A673 (cell line): ENCODE measurements at regions not wholly inside any gene's neighbourhood (a gene's known extent, or its start where the extent isn't known, plus 50 kb on each side); places are given as distances from the start of the nearest gene placed in this dataset.

Experiments used
- BruUV-seq: library from RNA; stranded (reverse); fragments of 400-500 nt; replicated peaks from 2 replicates; lab custom pipeline; 2021; lab: Mats Ljungman, UMichigan
- CTCF ChIA-PET: fragments of 300-600 bp; sonication (Branson Sonifier 250); formaldehyde crosslinking; loops from one replicate; lab custom pipeline; 2022; ENCODE audit warnings: antibody characterized with exemption; lab: Charles Lee
- POLR2A ChIA-PET: fragments of 300-600 bp; sonication (Branson Sonifier 250); formaldehyde crosslinking; loops from one replicate; lab custom pipeline; 2022; ENCODE audit warnings: antibody characterized with exemption; ENCODE audit not compliant: low non-redundant PET; lab: Charles Lee
- DNase-seq: peaks from one replicate; pipeline ENCODE4 v3.0.0-alpha.2; 2015; ENCODE audit warnings: low spot score
- H3K27ac ChIP-seq: fragments of 200-600 bp; sonication (generic); 2 replicates; pipeline ENCODE4 v1.5.1; 2016; ENCODE audit warnings: mixed run types, low read depth, mild to moderate bottlenecking, mixed read lengths, antibody characterized with exemption, low read length; ENCODE audit not compliant: poor library complexity, severe bottlenecking
- H3K27me3 ChIP-seq: fragments of 200-600 bp; sonication (generic); replicated peaks from 2 replicates; pipeline ENCODE4 v1.6.1; 2017; ENCODE audit warnings: mixed run types, low read depth, mild to moderate bottlenecking, mixed read lengths, antibody characterized with exemption, low read length; ENCODE audit not compliant: insufficient read depth, poor library complexity
- H3K36me3 ChIP-seq: fragments of 200-600 bp; sonication (generic); 2 replicates; pipeline ENCODE4 v1.6.1; 2016; ENCODE audit warnings: mixed run types, mild to moderate bottlenecking, mixed read lengths, antibody characterized with exemption, low read length; ENCODE audit not compliant: insufficient read depth, poor library complexity, severe bottlenecking
- H3K4me1 ChIP-seq: fragments of 200-600 bp; sonication (generic); 2 replicates; pipeline ENCODE4 v1.6.1; 2017; ENCODE audit warnings: mixed run types, mild to moderate bottlenecking, mixed read lengths, antibody characterized with exemption, low read length; ENCODE audit not compliant: insufficient read depth, poor library complexity, severe bottlenecking
- H3K4me3 ChIP-seq: fragments of 200-600 bp; sonication (generic); 2 replicates; pipeline ENCODE4 v1.5.1; 2016; ENCODE audit warnings: low read depth, mixed run types, mild to moderate bottlenecking, mixed read lengths, low read length; ENCODE audit not compliant: poor library complexity, severe bottlenecking
- H3K9me3 ChIP-seq: fragments of 200-600 bp; sonication (generic); 2 replicates; pipeline ENCODE4 v1.6.1; 2016; ENCODE audit warnings: mixed run types, low read depth, mild to moderate bottlenecking, mixed read lengths, antibody characterized with exemption, low read length; ENCODE audit not compliant: poor library complexity, severe bottlenecking
- CTCF ChIP-seq: fragments of 300-800, 200-600 bp; sonication (generic); conservative IDR thresholded peaks from 2 replicates; pipeline ENCODE4 v1.5.1; 2017; ENCODE audit warnings: low read depth, mild to moderate bottlenecking, antibody characterized with exemption, low read length, moderate library complexity, mixed read lengths
- EZH2 ChIP-seq: fragments of 200-600 bp; sonication (generic); IDR thresholded peaks from 2 replicates; pipeline ENCODE4 v1.6.1; 2017; ENCODE audit warnings: borderline replicate concordance, low read depth, mild to moderate bottlenecking, mixed read lengths, antibody characterized with exemption, low read length; ENCODE audit not compliant: poor library complexity, severe bottlenecking
- intact Hi-C: fragments of 100-400 bp; cut with micrococcal nuclease; formaldehyde crosslinking; loops from one replicate; pipeline ENCODE4 v1.10.0; 2022; ENCODE audit not compliant: unreplicated experiment

- no peaks in the 10 kb centered on the region for H3K9me3 ChIP-seq
- H3K27me3 ChIP-seq, result peaks cover 44% of the 10 kb centered on the region
- H3K36me3 ChIP-seq, result no peaks in the 10 kb centered on the region
- TF ChIP-seq EZH2 (no peak), CTCF (no peak)
- intact Hi-C loops, result loop anchor here (10.0 kb wide), 1 partner anchor 332 kb away; the partner anchor contains the start of gene TGFB2
- POLR2A ChIA-PET, result no interaction called here
- H3K4me3 ChIP-seq, result no peak overlapping the region
- DNase-seq, result no peak
- no peaks in the 10 kb centered on the region for H3K4me1 ChIP-seq
- BruUV-seq, result no TSS peak
- H3K27ac ChIP-seq, result no peak overlapping the region
- CTCF ChIA-PET, result interaction anchor here (0.6 kb wide), 1 partner anchor 50 kb away, joined by 3 read pairs; no protein-coding TSS in a partner anchor
Measured at GRCh38 chr1:218677026-218677425, 331.9 kb downstream of the TGFB2 start.

- peaks cover 62% of the 10 kb centered on the region for H3K27me3 ChIP-seq
- no peak for DNase-seq
- TF ChIP-seq CTCF (no peak), EZH2 (no peak)
- no peaks in the 10 kb centered on the region for H3K36me3 ChIP-seq
- BruUV-seq, result no TSS peak
- POLR2A ChIA-PET, result no interaction called here
- no peak overlapping the region for H3K27ac ChIP-seq
- no peaks in the 10 kb centered on the region for H3K9me3 ChIP-seq
- H3K4me1 ChIP-seq, result no peaks in the 10 kb centered on the region
- no peak overlapping the region for H3K4me3 ChIP-seq
- intact Hi-C loops, result loop anchor here (10.0 kb wide), 1 partner anchor 335 kb away; the partner anchor contains the start of gene TGFB2
- CTCF ChIA-PET, result no interaction called here
Measured at GRCh38 chr1:218679391-218679790, 334.3 kb downstream of the TGFB2 start.

- TF ChIP-seq CTCF, result no peak
- no peak for TF ChIP-seq EZH2
- BruUV-seq, result no TSS peak
- peaks cover 68% of the 10 kb centered on the region for H3K27me3 ChIP-seq
- H3K4me1 ChIP-seq, result no peaks in the 10 kb centered on the region
- H3K27ac ChIP-seq, result no peak overlapping the region
- intact Hi-C loops, result loop anchor here (10.0 kb wide), 1 partner anchor 335 kb away; the partner anchor contains the start of gene TGFB2
- DNase-seq, result no peak
- no peak overlapping the region for H3K4me3 ChIP-seq
- no peaks in the 10 kb centered on the region for H3K36me3 ChIP-seq
- H3K9me3 ChIP-seq, result no peaks in the 10 kb centered on the region
- ChIA-PET CTCF (no interaction called here), POLR2A (no interaction called here)
Measured at GRCh38 chr1:218679988-218680748, 335.0 kb downstream of the TGFB2 start.
